HT-29 (cell line): ENCODE measurements at regions not wholly inside any gene's neighbourhood (a gene's known extent, or its start where the extent isn't known, plus 50 kb on each side); places are given as distances from the start of the nearest gene placed in this dataset.
A peak's percentile ranks its signal among the peaks of the same experiment; 100 is the strongest.
"Not testable (repeated sequence)": the region's sequence is repeated elsewhere in the genome, so short reads cannot be mapped to it uniquely, and the experiment has no call there.

Experiments used
- DNase-seq: peaks from one replicate; pipeline ENCODE4 v3.0.0-alpha.2; 2015; ENCODE audit warnings: low spot score

GRCh38 chr10:23493711-23494110 is 54.8 kb downstream of the OTUD1 start:
- no peak for DNase-seq

DNA sequence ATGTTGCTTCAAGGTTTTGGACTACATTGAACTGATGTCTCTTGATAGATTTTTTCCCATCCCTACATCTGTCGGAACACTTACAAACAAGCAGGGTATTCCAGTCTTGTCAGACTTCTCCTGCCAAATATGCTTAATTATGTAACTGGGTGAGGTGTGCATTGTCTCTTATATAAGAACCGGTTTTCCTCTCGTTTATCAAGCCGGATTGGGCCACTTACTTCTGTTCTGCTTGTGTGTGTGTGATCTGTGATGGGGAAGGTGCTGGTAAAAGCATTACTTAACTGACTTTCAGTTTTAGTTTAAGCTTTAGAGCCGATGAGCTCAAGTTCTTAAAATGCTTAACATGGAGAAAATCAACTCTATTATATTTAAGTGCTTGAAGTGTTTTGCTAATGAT is 57.9 kb downstream of the OTUD1 start:
- DNase-seq = no peak

GRCh38 chr10:23499372-23500132 is 60.7 kb downstream of the OTUD1 start:
- peak; percentile 5 for DNase-seq

DNA sequence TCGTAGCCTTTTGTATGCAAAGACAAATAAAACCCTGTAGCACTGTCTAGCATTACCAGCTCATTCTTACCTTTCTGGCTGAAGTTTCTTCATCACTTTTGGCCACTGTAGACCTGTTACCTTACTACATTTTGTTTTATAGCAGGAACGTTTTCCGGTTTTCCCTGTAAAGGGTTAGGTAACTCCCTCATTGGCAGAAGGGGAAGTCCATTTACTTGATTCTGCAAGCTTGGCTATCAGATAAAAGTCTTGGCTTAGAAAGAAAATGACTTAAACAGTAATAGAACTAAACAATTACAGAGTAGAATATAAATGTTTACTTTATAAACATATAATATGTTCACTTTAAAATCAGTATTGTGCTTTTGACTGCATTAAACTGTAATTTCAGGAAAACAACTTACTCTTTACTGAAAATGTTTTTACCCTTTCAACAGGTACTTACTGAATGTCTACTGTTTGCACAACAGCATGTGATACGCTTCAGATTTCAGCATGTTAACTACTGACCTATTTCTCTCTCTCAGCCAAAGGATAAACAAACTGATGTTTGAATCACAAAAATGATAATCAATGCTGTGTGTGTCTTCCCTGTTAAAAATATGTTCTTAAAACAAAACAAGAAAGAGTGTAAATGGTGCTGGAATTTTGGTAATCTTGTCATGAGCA is 67.1 kb downstream of the OTUD1 start:
- no peak for DNase-seq

DNA sequence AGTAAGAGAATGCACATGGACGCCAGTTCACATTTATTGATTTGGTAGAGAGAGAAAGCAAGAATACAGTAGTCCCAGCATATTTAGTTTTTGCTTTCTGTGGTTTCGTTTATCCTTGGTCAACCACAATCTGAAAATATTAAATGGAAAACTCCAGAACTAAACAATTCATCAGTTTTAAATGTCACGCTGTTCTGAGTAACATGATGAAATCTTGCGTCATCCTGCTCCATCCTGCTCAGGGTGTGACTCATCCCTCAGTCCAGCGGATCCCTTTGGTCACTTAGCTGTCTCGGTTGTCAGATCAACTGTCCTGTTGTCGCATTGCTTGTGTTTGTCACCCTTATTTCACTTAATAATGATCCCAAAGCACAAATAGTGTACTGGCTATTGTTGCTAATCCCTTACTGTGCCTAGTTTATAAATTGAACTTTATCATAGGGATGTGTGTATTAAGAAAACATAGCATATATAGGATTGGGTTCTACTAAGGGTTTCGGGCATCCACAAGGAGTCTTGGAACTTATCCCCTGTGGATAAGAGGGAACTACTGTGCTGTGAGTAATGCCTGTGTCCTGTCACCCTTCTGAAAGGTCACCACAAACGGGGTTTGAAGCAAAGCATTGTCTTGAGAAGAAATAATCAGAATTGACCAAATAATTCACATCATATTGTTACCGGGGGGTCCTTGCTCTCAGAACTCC is 73.6 kb downstream of the OTUD1 start:
- peak; percentile 27 for DNase-seq

- DNase-seq = not testable (repeated sequence)
Observed at GRCh38 chr10:23513621-23514020, 74.7 kb downstream of the OTUD1 start.

DNA sequence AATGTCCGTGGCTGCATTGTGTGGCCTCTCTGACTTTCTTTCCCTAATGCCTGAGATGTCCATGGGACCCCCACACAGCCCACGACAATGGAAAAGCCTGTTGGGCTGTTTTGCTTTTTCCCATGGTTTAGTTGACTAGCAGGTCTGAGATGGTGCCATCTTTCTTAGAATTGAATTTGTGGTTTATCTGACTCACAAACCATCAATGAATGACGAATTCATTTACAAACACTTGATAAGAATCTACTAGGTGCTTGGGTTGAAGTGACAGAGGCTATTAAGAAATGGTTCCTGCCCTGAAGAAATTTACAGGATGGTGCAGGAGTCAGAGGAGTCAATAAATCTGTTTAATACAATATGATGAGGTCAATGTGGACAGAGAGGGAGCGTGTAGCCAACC is 75.4 kb downstream of the OTUD1 start:
- peak; percentile 14 for DNase-seq

DNA sequence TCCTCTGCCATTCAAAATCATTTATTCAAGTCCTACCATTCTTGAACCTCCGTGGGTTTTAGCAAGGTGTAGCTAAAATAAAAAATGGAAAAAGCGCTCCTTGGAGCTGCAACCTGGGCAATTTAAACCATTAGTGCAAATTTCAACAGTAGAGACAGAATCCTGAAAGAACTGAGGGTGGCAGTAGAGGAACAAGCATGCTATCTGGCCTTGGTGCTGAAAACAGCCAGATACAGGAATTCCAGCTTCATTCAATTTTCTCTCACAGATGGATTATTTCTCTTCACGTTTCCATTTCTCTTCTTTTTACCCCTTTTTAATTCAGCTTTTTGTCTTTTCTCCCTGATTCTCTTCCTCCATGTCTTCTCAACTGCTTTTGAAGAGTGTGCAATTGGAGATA is 77.7 kb downstream of the OTUD1 start:
- peak; percentile 25 for DNase-seq

- no peak for DNase-seq
Observed at GRCh38 chr10:23517155-23517554, 78.3 kb downstream of the OTUD1 start.

GRCh38 chr10:23521735-23522134 is 82.9 kb downstream of the OTUD1 start:
- no peak for DNase-seq

GRCh38 chr10:23522345-23522744 is 83.5 kb downstream of the OTUD1 start:
- DNase-seq = no peak

DNA sequence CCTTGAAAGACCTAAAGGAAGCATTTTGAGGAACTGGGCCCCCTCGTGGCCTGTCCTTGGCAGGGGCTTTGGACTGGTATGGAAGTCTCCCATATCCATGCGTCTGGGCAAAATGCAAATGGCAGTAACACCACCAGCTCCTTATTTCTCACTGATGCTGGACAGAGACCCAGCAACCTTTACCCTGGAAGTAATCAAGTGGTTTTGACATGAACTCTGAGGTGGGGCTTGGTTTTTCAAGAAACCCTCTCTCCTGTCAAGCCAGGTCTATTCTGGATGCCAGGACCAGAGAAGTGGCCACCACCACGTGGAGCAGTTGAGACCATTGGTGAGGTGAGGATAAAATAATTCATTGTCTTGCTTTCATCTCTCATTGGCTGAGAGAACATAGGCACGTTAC is 84.4 kb downstream of the OTUD1 start:
- DNase-seq = no peak

DNA sequence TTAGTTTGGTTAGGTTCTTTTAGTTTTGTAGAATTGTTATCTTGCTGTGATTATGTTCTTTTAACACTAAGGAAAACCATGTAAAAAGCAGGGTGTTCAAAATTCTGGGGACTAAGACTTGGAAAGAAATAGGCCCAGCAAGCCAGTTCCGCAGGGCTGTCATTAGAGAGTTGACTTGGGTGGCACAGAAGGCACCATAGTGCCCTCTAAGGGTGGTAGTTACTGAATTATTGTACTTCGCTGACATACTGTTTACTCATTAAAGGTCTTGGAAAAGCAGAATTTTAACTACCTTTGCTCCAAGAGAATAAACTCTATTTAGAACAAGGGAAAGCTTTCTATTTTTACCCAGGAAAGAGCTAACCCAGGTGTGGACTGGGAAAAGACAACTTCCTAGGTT is 86.5 kb downstream of the OTUD1 start:
- DNase-seq = peak; percentile 55

DNA sequence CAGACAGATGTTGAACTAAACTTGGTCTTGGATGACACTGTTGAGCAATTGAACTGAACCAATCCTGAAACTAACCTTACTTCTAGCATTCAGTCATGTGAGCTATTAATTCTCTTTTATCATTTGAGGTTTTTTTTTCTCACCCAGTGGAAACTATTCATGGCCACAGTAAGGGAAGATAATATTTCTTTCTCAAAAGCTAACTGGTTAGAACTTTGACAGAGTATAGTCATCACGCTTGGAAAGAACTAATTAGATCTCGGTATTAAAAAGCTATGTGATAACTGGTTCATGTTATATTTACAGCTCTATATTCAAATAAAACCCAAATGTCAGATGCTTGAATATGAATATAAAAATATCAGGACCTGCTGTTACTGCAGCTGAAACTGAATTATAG is 89.5 kb downstream of the OTUD1 start:
- no peak for DNase-seq

- DNase-seq = no peak
Observed at GRCh38 chr10:23529625-23530024, 90.8 kb downstream of the OTUD1 start.

DNA sequence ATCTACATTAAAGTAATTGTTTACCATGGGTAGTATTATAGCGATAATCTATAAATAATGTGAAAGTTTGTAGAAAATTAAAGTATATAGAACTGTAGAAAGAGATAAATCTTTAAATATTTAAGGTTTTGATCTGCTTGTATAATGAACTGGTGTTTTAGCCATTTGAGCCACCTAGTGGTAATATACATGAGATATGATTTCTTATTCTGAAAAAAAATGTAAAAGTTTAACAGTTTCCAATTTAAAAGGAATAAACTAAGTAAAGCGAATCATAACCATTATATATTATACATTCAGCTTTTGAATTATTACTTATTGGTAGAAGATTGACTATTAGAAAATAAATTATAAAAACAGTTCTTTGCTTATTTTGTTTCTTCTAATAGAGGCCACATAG is 91.2 kb downstream of the OTUD1 start:
- peak; percentile 25 for DNase-seq

GRCh38 chr10:23533212-23533611 is 94.3 kb downstream of the OTUD1 start:
- no peak for DNase-seq

- no peak for DNase-seq
Observed at GRCh38 chr10:23534326-23534725, 95.5 kb downstream of the OTUD1 start.

DNA sequence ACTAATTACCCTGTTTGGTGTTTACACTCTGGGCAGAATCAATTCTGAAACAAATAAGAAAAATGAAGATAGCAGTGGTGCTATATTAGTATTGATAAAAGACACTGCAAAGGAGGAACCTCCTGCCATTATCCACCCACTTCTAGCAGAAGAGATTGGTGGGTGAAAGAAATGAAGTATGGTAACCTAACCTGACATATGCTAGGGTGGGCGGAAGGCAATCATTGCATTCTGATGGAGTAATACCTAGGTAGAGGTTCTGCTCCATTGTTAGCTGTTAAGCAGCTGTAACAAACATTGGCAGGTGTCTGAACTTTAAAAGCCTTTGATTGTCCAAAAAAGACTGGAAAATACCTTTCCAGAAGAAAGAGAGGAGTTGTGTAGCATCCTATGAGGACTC is 95.9 kb downstream of the OTUD1 start:
- no peak for DNase-seq

DNA sequence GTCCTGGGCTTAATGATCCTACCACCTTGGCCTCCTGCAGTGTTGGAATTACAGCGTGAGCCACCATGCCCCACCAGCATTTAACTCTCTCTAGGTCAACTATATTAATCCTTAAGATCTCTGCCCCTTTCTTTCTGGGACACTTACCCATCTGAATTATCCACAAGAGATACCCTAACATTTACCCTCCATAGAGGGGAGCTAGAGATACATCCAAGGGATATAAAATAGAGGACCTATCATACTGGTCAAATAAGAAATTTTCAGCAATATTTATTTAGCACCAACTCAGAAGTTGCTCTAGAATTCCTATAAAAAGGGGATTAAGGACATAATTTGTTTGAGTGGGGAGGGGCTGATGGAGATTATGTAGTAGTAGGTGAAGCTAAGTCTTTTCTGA is 96.5 kb downstream of the OTUD1 start:
- no peak for DNase-seq

GRCh38 chr10:23538968-23539367 is 100.1 kb downstream of the OTUD1 start:
- no peak for DNase-seq

- no peak for DNase-seq
Observed at GRCh38 chr10:23540401-23541030, 101.6 kb downstream of the OTUD1 start.
